ENCODE measurements at regions not wholly inside any gene's neighbourhood (a gene's known extent, or its start where the extent isn't known, plus 50 kb on each side); places are given as distances from the start of the nearest gene placed in this dataset.

DNA sequence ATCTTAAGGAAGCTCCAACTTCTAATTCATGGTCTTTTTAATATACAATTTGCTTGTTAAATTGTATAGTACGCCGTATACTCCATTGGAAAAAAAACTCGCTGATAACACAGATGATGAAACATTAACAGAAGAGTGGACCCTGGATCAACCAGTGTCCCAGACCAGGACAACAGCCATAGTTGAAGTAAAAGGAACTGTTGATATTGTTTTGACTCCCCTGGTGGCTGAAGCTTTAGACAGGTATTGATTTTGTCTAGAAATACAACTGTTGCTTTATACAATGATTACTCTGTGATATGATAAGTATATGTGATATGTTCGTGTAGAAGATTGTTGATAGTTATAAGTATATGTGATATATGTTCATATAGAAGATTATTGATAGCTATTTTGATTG lies 91.7 kb downstream of the BLTP1 start:
- CTCF ChIA-PET = no interaction called here
- no peak overlapping the region for H3K4me3 ChIP-seq (ENCODE audit: insufficient read depth, low read depth, low read length)
- H3K4ac ChIP-seq (ENCODE audit: low read depth, low read length) = no peak overlapping the region
- H2BK120ac ChIP-seq (ENCODE audit: low read depth, low read length) = no peak overlapping the region
- H4K8ac ChIP-seq (ENCODE audit: low read depth in 2 of 2, low read length in 2 of 2) = no peak overlapping the region
- POLR2A ChIA-PET (ENCODE audit: unreplicated experiment) = no interaction called here
- no peak overlapping the region for H2AK5ac ChIP-seq (ENCODE audit: low read depth, low read length)
- H4K5ac ChIP-seq (ENCODE audit: low read depth, low read length) = no peak overlapping the region
- H2AK9ac ChIP-seq (replicated peaks; ENCODE audit: low read depth, low read length, poor library complexity) = no peak overlapping the region
- no peak overlapping the region for H2AFZ ChIP-seq (replicated peaks; ENCODE audit: low read length, poor library complexity)
- no peak overlapping the region for H3K27ac ChIP-seq (ENCODE audit: insufficient read depth, low read length)
- no peaks in the 10 kb centered on the region for H3K27me3 ChIP-seq (ENCODE audit: control insufficient read depth, insufficient read depth, low read length)
- H3K4me1 ChIP-seq (ENCODE audit: control insufficient read depth, insufficient read depth, low read length) = no peaks in the 10 kb centered on the region
- in situ Hi-C loops (cut with MboI; ENCODE audit: low sequenced_read_pairs) (no loop called here), intact Hi-C loops (cut with micrococcal nuclease) (no loop called here), dilution Hi-C loops (cut with HindIII; ENCODE audit: low sequenced_read_pairs, unreplicated experiment) (no loop called here)
- H3K9ac ChIP-seq (ENCODE audit: low read depth, low read length) = no peak overlapping the region
- H2BK5ac ChIP-seq (ENCODE audit: low read depth, low read length, poor library complexity, severe bottlenecking) = no peak overlapping the region
- no peak overlapping the region for H2BK20ac ChIP-seq (ENCODE audit: low read depth, low read length)
- H3K23ac ChIP-seq (ENCODE audit: low read depth, low read length) = no peak overlapping the region
- no peaks in the 10 kb centered on the region for H3K9me3 ChIP-seq (ENCODE audit: control insufficient read depth, insufficient read depth, low read length)
- H3K9me1 ChIP-seq (ENCODE audit: insufficient read depth, low read length) = no peaks in the 10 kb centered on the region
- BruUV-seq (replicated peaks) = no TSS peak
- H3K14ac ChIP-seq (replicated peaks; ENCODE audit: low read depth, low read length) = no peak overlapping the region
- no peak overlapping the region for H2BK15ac ChIP-seq (ENCODE audit: low read depth, low read length)
- no peaks in the 10 kb centered on the region for H3K79me1 ChIP-seq (ENCODE audit: low read depth in 1 of 2, low read length in 2 of 2)
- no peak overlapping the region for H3K56ac ChIP-seq (ENCODE audit: extremely low read depth, insufficient read depth, low read length)
- ATAC-seq (ENCODE audit: low read depth) (no peak), DNase-seq (no peak)
- WGBS, 2 experiments (ENCODE audit: extremely low coverage in 2 of 2, insufficient read length in 1 of 2) = 100% methylated on average over 1 of the region's 4 CpGs; no CpG with 5 or more reads in 1 of the 2 experiments
- H3K18ac ChIP-seq (ENCODE audit: low read depth, low read length) = no peak overlapping the region
- H4K91ac ChIP-seq (ENCODE audit: insufficient read depth, low read depth, low read length) = no peak overlapping the region
- H3K36me3 ChIP-seq (ENCODE audit: control insufficient read depth, insufficient read depth, low read length) = peaks cover 15% of the 10 kb centered on the region
- no peak for TF ChIP-seq FOS (IDR thresholded peaks at IDR 0.05; ENCODE audit: low read depth, low read length)
- TF ChIP-seq POLR2A (IDR thresholded peaks at IDR 0.05; ENCODE audit: low read depth, low read length) = no peak
- TF ChIP-seq, protein P1, sequence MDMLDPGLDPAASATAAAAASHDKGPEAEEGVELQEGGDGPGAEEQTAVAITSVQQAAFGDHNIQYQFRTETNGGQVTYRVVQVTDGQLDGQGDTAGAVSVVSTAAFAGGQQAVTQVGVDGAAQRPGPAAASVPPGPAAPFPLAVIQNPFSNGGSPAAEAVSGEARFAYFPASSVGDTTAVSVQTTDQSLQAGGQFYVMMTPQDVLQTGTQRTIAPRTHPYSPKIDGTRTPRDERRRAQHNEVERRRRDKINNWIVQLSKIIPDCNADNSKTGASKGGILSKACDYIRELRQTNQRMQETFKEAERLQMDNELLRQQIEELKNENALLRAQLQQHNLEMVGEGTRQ (IDR thresholded peaks at IDR 0.05; ENCODE audit: low read depth, low read length) = no peak
- H3K4me2 ChIP-seq (ENCODE audit: low read depth, low read length) = no peak overlapping the region
- H4K20me1 ChIP-seq (ENCODE audit: insufficient read depth, low read length) = no peaks in the 10 kb centered on the region
